HEK293T (cell line): ENCODE measurements at regions not wholly inside any gene's neighbourhood (a gene's known extent, or its start where the extent isn't known, plus 50 kb on each side); places are given as distances from the start of the nearest gene placed in this dataset.
"Not testable (repeated sequence)": the region's sequence is repeated elsewhere in the genome, so short reads cannot be mapped to it uniquely, and the experiment has no call there.

Experiments used
- CTCF ChIA-PET: fragments of 350-600 bp; formaldehyde crosslinking; extraction: SDS; loops from one replicate; lab custom pipeline; 2021; ENCODE audit warnings: antibody characterized with exemption, inconsistent platforms; lab: Yijun Ruan, JAX
- POLR2A ChIA-PET: fragments of 350-600 bp; formaldehyde crosslinking; extraction: SDS; loops from one replicate; lab custom pipeline; 2020; ENCODE audit warnings: antibody characterized with exemption, inconsistent platforms; lab: Yijun Ruan, JAX
- DNase-seq: peaks from one replicate; pipeline ENCODE4 v3.0.0; 2012; ENCODE audit warnings: mixed read lengths; ENCODE audit errors: extremely low spot score
- ARNT ChIP-seq: fragments of 450-650 bp; IDR thresholded peaks from 2 replicates; pipeline ENCODE4 v1.6.1; 2017; ENCODE audit warnings: mild to moderate bottlenecking
- BHLHE40 ChIP-seq: fragments of 450-650 bp; IDR thresholded peaks from 2 replicates; pipeline ENCODE4 v1.6.1; 2016; ENCODE audit warnings: mild to moderate bottlenecking, moderate library complexity, borderline replicate concordance
- CTBP1 ChIP-seq: fragments of 450-650 bp; IDR thresholded peaks from 2 replicates; pipeline ENCODE4 v1.6.1; 2016; ENCODE audit warnings: borderline replicate concordance
- ELF4 ChIP-seq: fragments of 450-650 bp; IDR thresholded peaks from 2 replicates; pipeline ENCODE4 v1.6.1; 2017; ENCODE audit warnings: antibody characterized with exemption
- FOXA1 ChIP-seq: fragments of 450-650 bp; IDR thresholded peaks from 2 replicates; pipeline ENCODE4 v1.6.1; 2016; ENCODE audit warnings: mild to moderate bottlenecking
- FOXK2 ChIP-seq: fragments of 450-650 bp; IDR thresholded peaks from 2 replicates; pipeline ENCODE4 v1.6.1; 2016; ENCODE audit warnings: mild to moderate bottlenecking
- FOXM1 ChIP-seq: fragments of 450-650 bp; IDR thresholded peaks from 2 replicates; pipeline ENCODE4 v1.6.1; 2017; ENCODE audit warnings: mild to moderate bottlenecking, borderline replicate concordance
- HDGF ChIP-seq: fragments of 450-650 bp; IDR thresholded peaks from 2 replicates; pipeline ENCODE4 v1.6.1; 2017; ENCODE audit warnings: antibody characterized with exemption, borderline replicate concordance
- L3MBTL2 ChIP-seq: fragments of 450-650 bp; conservative IDR thresholded peaks from 2 replicates; pipeline ENCODE4 v1.6.1; 2016; ENCODE audit warnings: mild to moderate bottlenecking
- LEF1 ChIP-seq: fragments of 450-650 bp; IDR thresholded peaks from 2 replicates; pipeline ENCODE4 v1.6.1; 2017; ENCODE audit warnings: mild to moderate bottlenecking, borderline replicate concordance
- NFRKB ChIP-seq: fragments of 450-650 bp; IDR thresholded peaks from 2 replicates; pipeline ENCODE4 v1.6.1; 2016; ENCODE audit warnings: mild to moderate bottlenecking, moderate library complexity
- SP1 ChIP-seq: fragments of 450-650 bp; IDR thresholded peaks from 2 replicates; pipeline ENCODE4 v1.6.1; 2017
- SUZ12 ChIP-seq: fragments of 450-650 bp; IDR thresholded peaks from 2 replicates; pipeline ENCODE4 v1.6.1; 2016; ENCODE audit warnings: mild to moderate bottlenecking
- TARDBP ChIP-seq: fragments of 450-650 bp; IDR thresholded peaks from 2 replicates; pipeline ENCODE4 v1.6.1; 2016
- ZNF384 ChIP-seq: fragments of 450-650 bp; IDR thresholded peaks from 2 replicates; pipeline ENCODE4 v1.6.1; 2016
- TF ChIP-seq, protein P1 (sequence below): fragments of 450-650 bp; IDR thresholded peaks from 2 replicates; pipeline ENCODE4 v1.6.1; 2016

DNA sequence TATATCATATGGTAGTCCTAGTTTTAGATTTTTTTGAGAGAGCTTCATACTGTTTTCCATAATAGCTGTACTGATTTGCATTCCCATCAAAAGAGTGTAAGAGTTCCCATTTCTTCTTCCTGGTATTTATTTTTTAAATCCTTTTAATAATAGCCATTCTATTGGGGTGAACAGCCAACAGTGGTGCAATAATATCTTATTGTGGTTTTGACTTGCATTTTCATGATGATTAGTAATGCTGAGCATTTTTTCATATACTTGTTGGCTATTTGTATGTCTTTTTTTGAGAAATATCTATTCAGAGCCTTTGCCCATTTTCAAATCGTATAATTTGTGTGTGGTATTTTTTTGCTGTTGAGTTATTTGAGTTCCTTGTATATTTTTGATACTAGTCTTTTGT lies 167.4 kb downstream of the FZD1 start:
- DNase-seq, result no peak
- no peak for TF ChIP-seq LEF1
- no peak for TF ChIP-seq FOXM1
- TF ChIP-seq SP1, result no peak
- TF ChIP-seq FOXK2, result no peak
- no peak for TF ChIP-seq L3MBTL2
- TF ChIP-seq TARDBP, result no peak
- no peak for TF ChIP-seq ELF4
- TF ChIP-seq, protein P1, sequence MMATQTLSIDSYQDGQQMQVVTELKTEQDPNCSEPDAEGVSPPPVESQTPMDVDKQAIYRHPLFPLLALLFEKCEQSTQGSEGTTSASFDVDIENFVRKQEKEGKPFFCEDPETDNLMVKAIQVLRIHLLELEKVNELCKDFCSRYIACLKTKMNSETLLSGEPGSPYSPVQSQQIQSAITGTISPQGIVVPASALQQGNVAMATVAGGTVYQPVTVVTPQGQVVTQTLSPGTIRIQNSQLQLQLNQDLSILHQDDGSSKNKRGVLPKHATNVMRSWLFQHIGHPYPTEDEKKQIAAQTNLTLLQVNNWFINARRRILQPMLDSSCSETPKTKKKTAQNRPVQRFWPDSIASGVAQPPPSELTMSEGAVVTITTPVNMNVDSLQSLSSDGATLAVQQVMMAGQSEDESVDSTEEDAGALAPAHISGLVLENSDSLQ, result no peak
- no peak for TF ChIP-seq CTBP1
- no peak for TF ChIP-seq ZNF384
- TF ChIP-seq BHLHE40, result no peak
- TF ChIP-seq HDGF, result no peak
- TF ChIP-seq NFRKB, result no peak
- no peak for TF ChIP-seq FOXA1
- no peak for TF ChIP-seq SUZ12
- CTCF ChIA-PET, result no interaction called here
- POLR2A ChIA-PET, result no interaction called here

DNA sequence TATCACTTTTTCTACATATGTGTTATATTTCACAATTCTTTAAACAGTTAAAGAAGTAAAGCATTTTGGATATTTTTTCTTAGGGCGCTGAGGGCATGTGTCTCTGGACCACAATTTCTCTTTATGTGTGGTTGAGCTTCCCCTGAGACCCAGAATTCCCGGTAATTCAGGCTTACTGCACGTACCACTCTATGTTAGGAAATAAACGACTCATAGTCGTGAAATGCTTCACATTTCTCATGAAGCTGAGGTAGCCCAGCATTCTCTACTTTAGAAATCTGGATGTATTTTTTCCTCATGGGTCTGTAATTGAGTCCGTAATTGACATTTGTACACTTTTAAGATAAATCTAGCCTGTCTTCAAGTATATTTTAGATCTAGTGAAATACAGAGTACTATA lies 170.6 kb downstream of the FZD1 start:
- no peak for DNase-seq
- TF ChIP-seq, protein P1, result no peak
- ChIA-PET CTCF (no interaction called here), POLR2A (no interaction called here)

DNA sequence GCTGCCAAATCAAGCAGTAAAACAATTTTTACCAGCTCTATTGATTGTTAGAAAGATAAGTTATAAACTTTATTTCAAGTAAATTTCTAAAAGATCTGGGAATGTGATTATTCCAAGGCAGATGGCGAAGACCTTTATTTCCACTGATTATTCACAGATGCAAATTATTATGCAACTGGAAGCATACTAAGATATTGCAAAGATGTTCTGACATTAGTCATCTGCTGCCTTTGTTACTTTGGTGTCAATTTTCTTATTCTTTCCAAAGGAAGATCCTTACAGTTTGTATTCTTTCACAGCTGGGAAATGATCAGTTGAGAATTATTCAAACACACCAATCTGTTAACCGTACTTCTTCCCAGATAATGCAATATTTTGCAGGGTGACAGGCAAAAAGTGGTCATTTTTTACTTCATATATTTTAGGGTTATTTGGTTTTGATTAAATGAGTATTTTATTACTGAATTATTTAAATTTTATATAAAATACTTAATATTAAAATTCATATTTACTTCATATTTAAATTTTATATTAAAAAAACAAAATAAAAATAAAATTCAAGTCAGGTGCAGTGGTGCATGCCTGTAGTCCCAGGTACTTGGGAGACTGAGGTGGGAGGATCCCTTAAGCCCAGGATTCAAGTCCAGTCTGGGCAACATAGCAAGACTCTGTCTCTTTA lies 171.3 kb downstream of the FZD1 start:
- CTCF ChIA-PET, result no interaction called here
- POLR2A ChIA-PET, result no interaction called here
- no peak for DNase-seq
- TF ChIP-seq FOXA1 (no peak), SP1 (no peak), BHLHE40 (no peak)

DNA sequence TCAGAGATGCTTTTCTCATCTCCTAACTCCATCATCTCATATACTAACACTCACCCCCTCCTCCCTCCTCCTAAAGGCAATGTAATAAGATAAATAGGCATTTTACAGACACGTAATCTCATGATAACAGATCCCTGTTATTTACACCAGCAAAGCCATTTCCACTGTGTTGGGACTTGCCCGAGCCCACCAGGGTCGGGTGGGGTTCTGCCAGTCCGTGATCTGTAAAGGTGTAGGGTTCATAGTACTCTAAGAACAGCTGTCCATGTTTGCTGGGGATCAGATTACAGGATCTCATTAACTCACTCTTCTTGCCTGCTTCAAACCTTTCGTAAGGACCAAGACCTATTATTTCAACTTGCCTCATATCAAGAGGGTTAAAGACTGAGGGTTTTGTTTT lies 172.4 kb downstream of the FZD1 start:
- DNase-seq, result no peak
- ChIA-PET POLR2A (no interaction called here), CTCF (no interaction called here)
- TF ChIP-seq FOXK2 (no peak), ZNF384 (no peak), ARNT (no peak), FOXA1 (no peak), LEF1 (no peak), HDGF (no peak), TARDBP (no peak), CTBP1 (no peak)

DNA sequence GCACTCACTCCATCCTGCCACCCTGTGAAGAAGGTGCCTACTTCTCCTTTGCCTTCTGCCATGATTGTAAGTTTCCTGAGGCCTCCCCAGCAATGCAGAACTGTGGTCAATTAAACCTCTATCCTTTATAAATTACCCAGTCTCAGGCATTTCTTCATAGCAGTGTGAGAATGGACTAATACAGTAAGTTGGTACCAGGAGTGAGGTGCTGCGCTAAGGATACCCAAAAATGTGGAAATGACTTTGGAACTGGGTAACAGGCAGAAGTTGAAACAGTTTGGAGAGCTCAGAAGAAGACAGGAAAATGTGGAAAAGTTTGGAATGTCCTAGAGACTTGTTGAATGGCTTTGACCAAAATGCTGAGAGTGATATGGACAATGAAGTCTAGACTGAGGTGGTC lies 176.0 kb downstream of the FZD1 start:
- DNase-seq, POLR2A ChIA-PET, CTCF ChIA-PET: not testable (repeated sequence)

DNA sequence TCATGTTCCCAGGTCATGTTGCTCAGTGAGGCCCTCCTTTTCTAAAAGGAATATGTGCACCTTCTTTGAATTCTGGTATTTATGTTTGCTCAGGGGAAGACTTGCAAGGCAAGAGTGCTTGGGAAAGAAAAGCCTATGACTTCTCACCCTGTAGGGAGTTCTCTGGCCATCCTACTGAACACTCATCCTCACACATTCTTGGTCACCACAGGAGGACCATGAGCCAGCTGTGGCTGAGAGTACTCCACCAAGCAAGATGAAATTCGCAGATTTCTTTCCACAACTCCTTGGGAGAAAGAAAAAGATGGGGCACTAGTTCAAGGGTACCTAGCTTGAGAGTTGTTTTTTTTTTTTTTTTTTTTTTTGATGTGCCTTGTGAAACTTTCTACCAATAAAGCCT lies 179.6 kb downstream of the FZD1 start:
- POLR2A ChIA-PET, result no interaction called here
- TF ChIP-seq SUZ12, result no peak
- TF ChIP-seq BHLHE40, result no peak
- TF ChIP-seq FOXK2, result no peak
- TF ChIP-seq, protein P1, result no peak
- no peak for TF ChIP-seq CTBP1
- no peak for TF ChIP-seq LEF1
- TF ChIP-seq ARNT, result no peak
- no peak for TF ChIP-seq TARDBP
- no peak for TF ChIP-seq SP1
- no peak for TF ChIP-seq NFRKB
- no peak for DNase-seq
- CTCF ChIA-PET, result no interaction called here

DNA sequence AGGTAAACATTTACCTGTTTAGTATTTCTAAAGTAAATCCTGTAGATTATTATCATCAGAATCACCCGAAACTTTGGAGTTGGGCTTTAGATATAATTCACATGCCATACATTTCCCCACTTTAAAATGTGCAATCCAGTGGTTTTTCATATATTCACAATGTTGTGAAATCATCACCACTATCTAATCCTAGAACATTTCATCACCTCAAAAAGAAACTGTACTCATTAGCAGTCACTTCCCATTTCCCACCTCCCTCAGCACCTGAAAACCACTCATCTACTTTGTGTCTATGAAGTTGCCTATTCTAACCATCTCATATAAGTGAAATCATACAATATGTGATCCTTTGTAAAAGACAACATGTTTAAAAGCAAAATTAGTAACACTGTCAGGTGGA lies 182.6 kb downstream of the FZD1 start:
- no peak for DNase-seq
- ChIA-PET POLR2A (no interaction called here), CTCF (no interaction called here)
- TF ChIP-seq HDGF, result no peak
- TF ChIP-seq L3MBTL2, result no peak
- TF ChIP-seq ARNT, result no peak
- no peak for TF ChIP-seq FOXA1
- no peak for TF ChIP-seq FOXM1
- no peak for TF ChIP-seq NFRKB
- TF ChIP-seq BHLHE40, result no peak
- no peak for TF ChIP-seq SUZ12
- no peak for TF ChIP-seq SP1
- TF ChIP-seq, protein P1, result no peak
